Esophagus muscularis mucosa (tissue), 4 donors: ENCODE measurements at regions not wholly inside any gene's neighbourhood (a gene's known extent, or its start where the extent isn't known, plus 50 kb on each side); places are given as distances from the start of the nearest gene placed in this dataset.

ENCODE experiments used
- DNase-seq: peaks from one replicate; pipeline ENCODE4 v3.0.0-alpha.2; 2017; ENCODE audit errors: extremely low spot score
- H3K27ac ChIP-seq, 4 donors: fragments of 200-600 bp; sonication (generic); replicated peaks in 1 of 4; 1 replicate in 3 of 4; 2 replicates in 1 of 4; pipeline ENCODE4 v1.5.1; 2016 to 2019; ENCODE audit warnings: mild to moderate bottlenecking in 1 of 4
- H3K27me3 ChIP-seq, 4 donors: fragments of 200-600 bp; sonication (generic); one replicate each; pipeline versions ENCODE4 v1.5.1 to v1.6.0; 2016 to 2019
- H3K36me3 ChIP-seq, 4 donors: fragments of 200-600 bp; sonication (generic); one replicate each; pipeline ENCODE4 v1.5.1; 2016 to 2019
- H3K4me1 ChIP-seq, 4 donors: fragments of 200-600 bp; sonication (generic); one replicate each; pipeline ENCODE4 v1.5.1; 2016 to 2019
- H3K4me3 ChIP-seq, 4 donors: fragments of 200-600 bp; sonication (generic); 1 replicate in 2 of 4; 2 replicates in 2 of 4; pipeline ENCODE4 v1.5.1; 2016 to 2019; ENCODE audit warnings: mild to moderate bottlenecking in 4 of 4, moderate library complexity in 1 of 4
- H3K9me3 ChIP-seq, 4 donors: fragments of 200-600 bp; sonication (generic); 1 replicate in 3 of 4; 2 replicates in 1 of 4; pipeline ENCODE4 v1.5.1; 2016 to 2019
- CTCF ChIP-seq, 3 experiments: fragments of 200-600 bp in 2 of 3; fragments of 450-650 bp in 1 of 3; sonication (generic) in 2 of 3; IDR thresholded peaks; one replicate each; pipeline ENCODE4 v1.5.1; 2017 to 2019; ENCODE audit warnings: antibody characterized with exemption in 3 of 3, mild to moderate bottlenecking in 2 of 3, moderate library complexity in 1 of 3
- EP300 ChIP-seq: sonication (generic); formaldehyde crosslinking; IDR thresholded peaks from one replicate; pipeline ENCODE4 v1.6.1; 2017; ENCODE audit warnings: antibody characterized with exemption
- POLR2A ChIP-seq: fragments of 450-650 bp; IDR thresholded peaks from one replicate; pipeline ENCODE4 v1.6.1; 2017; ENCODE audit warnings: antibody characterized with exemption, moderate library complexity, mild to moderate bottlenecking, low read depth
- POLR2AphosphoS5 ChIP-seq, 2 donors: sonication (generic); formaldehyde crosslinking; IDR thresholded peaks; one replicate each; pipeline ENCODE4 v1.6.1; 2017; ENCODE audit warnings: antibody characterized with exemption in 2 of 2
- WGBS: methylation state at CpG from one replicate; pipeline ENCODE4 v1.1.5; 2018; 5-methylcytosine and 5-hydroxymethylcytosine counted together
- intact Hi-C: fragments of 100-400 bp; cut with DNase I; formaldehyde crosslinking; loops from one replicate; pipeline ENCODE4 v1.15.1; 2023

GRCh38 chr2:217360111-217360510 is 500.2 kb upstream of the TNP1 start:
- peak; percentile 90 for DNase-seq
- TF ChIP-seq POLR2AphosphoS5 (IDR thresholded peaks at IDR 0.05) (no peak), EP300 (no peak), CTCF (IDR thresholded peaks at IDR 0.05) (no peak)
- H3K36me3 ChIP-seq = no peaks in the 10 kb centered on the region
- peak overlapping the region; percentile 82 to 86 (median 84) for H3K27ac ChIP-seq
- no peaks in the 10 kb centered on the region for H3K27me3 ChIP-seq
- 29% methylated on average over 2 of the region's 2 CpGs for WGBS
- intact Hi-C loops = loop anchor here (5.0 to 10.0 kb wide), 4 partner anchors 67 to 668 kb away; no protein-coding TSS in a partner anchor
- peaks cover 40 to 98% (median 86%) of the 10 kb centered on the region in 4 donors for H3K4me1 ChIP-seq
- no peak overlapping the region for H3K4me3 ChIP-seq
- no peaks in the 10 kb centered on the region for H3K9me3 ChIP-seq

DNA sequence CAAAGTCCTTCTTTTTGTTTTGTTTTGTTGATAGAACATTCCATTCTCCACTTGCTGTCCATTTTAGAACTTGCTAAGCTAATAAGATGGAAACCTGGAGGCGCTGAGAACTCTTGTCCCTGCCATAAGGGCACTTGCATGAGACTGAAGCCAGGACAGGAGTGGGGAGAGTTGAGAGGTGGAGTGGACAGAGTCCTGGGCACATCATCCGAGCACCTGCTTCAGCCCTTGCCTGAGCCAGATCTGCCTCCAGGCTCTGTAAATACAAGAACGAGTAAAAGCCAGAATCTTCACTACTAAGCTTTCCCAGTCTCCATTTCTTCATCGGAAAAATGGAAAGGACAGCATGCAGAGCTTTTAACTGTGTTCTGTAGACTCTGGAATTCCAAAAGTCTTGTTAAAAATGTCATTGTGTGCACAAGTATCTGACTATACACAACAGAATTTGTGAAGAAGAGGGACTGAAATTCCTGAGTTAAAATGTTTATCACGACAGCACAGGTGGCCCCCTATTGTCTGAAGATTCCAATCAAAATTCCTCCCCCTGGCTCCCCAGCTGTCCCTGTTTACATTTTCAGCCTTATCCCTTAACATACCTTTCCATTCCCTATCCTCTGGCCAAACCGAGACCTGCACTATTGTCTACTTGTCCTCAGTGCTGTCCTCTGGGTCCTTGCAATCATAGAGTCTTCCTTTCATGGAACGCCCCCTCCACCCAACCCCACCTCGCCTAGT is 498.2 kb upstream of the TNP1 start:
- Histone ChIP-seq H3K27ac (peak overlapping the region; percentile 82 to 86 (median 84)), H3K9me3 (no peaks in the 10 kb centered on the region), H3K4me1 (peaks cover 40 to 93% (median 92%) of the 10 kb centered on the region in 4 donors), H3K27me3 (no peaks in the 10 kb centered on the region), H3K36me3 (no peaks in the 10 kb centered on the region), H3K4me3 (no peak overlapping the region)
- peak; percentile 83 for DNase-seq
- intact Hi-C loops = no loop called here
- WGBS = 84% methylated on average over 8 of the region's 8 CpGs
- TF ChIP-seq CTCF (IDR thresholded peaks at IDR 0.05) (no peak), POLR2A (no peak), EP300 (no peak), POLR2AphosphoS5 (IDR thresholded peaks at IDR 0.05) (peak in 1 of 2 donors; percentile 28)

DNA sequence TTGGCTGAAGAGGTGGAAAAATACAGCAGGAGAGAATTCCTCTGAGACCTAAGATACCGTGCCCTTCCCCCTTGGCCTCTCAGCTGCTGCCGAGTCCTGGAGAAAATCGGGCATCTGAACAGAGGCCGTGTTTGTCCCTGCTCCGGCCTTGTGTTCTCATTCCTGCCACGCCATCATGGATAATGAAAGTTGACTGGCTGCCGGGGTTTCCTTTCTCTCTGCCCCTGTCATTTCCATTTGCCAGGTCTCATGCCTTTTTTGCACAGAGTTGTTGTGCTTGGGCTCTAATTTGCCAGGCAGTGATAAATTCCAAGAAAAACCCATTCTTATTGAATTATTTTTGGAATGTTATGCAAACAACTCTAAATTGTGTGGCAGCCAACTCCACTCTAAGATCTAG is 496.9 kb upstream of the TNP1 start:
- H3K4me1 ChIP-seq = peaks cover 38 to 81% (median 79%) of the 10 kb centered on the region in 4 donors
- TF ChIP-seq CTCF (IDR thresholded peaks at IDR 0.05) (no peak), EP300 (no peak), POLR2AphosphoS5 (IDR thresholded peaks at IDR 0.05) (peak; percentile 24 to 48)
- H3K27ac ChIP-seq = peak overlapping the region; percentile 82 to 86 (median 84)
- H3K27me3 ChIP-seq = no peaks in the 10 kb centered on the region
- peak; percentile 92 for DNase-seq
- H3K9me3 ChIP-seq = no peaks in the 10 kb centered on the region
- no peaks in the 10 kb centered on the region for H3K36me3 ChIP-seq
- H3K4me3 ChIP-seq = peak overlapping the region in 1 of 4 donors; percentile 20
- WGBS = 54% methylated on average over 6 of the region's 7 CpGs
- intact Hi-C loops = no loop called here

DNA sequence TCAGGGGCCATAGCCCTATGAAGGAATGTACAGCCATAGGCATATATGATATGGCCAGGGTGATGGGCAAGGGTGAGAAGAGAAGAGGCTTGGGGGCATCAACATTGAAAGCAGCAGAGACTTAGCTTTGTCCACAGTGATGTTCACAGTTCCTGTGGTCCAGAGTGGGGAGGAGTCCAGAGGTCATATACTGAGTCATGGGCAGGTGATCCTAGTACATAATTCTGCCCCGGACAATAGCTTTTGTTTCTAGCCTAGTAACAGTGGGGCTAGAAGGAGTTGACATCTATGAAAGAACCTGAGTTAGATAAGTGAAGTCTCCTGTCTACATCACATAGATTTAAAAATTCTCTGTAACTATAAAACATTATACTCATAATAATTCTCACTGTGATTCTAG is 496.3 kb upstream of the TNP1 start:
- TF ChIP-seq EP300 (no peak), POLR2A (no peak), CTCF (IDR thresholded peaks at IDR 0.05) (no peak), POLR2AphosphoS5 (IDR thresholded peaks at IDR 0.05) (no peak)
- Histone ChIP-seq H3K36me3 (no peaks in the 10 kb centered on the region), H3K4me3 (no peak overlapping the region), H3K27ac (peak overlapping the region; percentile 82 to 86 (median 84)), H3K4me1 (peaks cover 31 to 74% (median 73%) of the 10 kb centered on the region in 4 donors), H3K27me3 (no peaks in the 10 kb centered on the region), H3K9me3 (no peaks in the 10 kb centered on the region)
- 85% methylated on average over 1 of the region's 1 CpG for WGBS
- intact Hi-C loops = no loop called here
- peak; percentile 24 for DNase-seq
